ENCODE measurements at regions not wholly inside any gene's neighbourhood (a gene's known extent, or its start where the extent isn't known, plus 50 kb on each side); places are given as distances from the start of the nearest gene placed in this dataset.
"Not testable (repeated sequence)": the region's sequence is repeated elsewhere in the genome, so short reads cannot be mapped to it uniquely, and the experiment has no call there.

GRCh38 chr6:63441266-63441956 is 121.6 kb upstream of the LGSN start:
- DNase-seq (ENCODE audit: low spot score), result no peak

GRCh38 chr6:63442870-63443269 is 123.1 kb upstream of the LGSN start:
- no peak for DNase-seq (ENCODE audit: low spot score)

- DNase-seq (ENCODE audit: low spot score), result no peak
These were observed 125.0 kb upstream of the LGSN start for GRCh38 chr6:63444768-63445167.

- DNase-seq (ENCODE audit: low spot score), result no peak
These were observed 125.9 kb upstream of the LOC128125822 start for GRCh38 chr6:63446405-63446804.

- DNase-seq (ENCODE audit: low spot score), result no peak
These were observed 125.1 kb upstream of the LOC128125822 start for GRCh38 chr6:63447134-63447533.

- no peak for DNase-seq (ENCODE audit: low spot score)
These were observed 124.1 kb upstream of the LOC128125822 start for GRCh38 chr6:63448229-63448628.

- no peak for DNase-seq (ENCODE audit: low spot score)
These were observed 122.6 kb upstream of the LOC128125822 start for GRCh38 chr6:63449714-63450113.

- DNase-seq (ENCODE audit: low spot score), result no peak
These were observed 121.0 kb upstream of the LOC128125822 start for GRCh38 chr6:63451238-63451637.

- DNase-seq (ENCODE audit: low spot score), result no peak
These were observed 120.2 kb upstream of the LOC128125822 start for GRCh38 chr6:63452125-63452524.

- no peak for DNase-seq (ENCODE audit: low spot score)
These were observed 115.5 kb upstream of the LOC128125822 start for GRCh38 chr6:63456734-63457133.

GRCh38 chr6:63458480-63459115 is 113.7 kb upstream of the LOC128125822 start:
- DNase-seq (ENCODE audit: low spot score), result no peak

- DNase-seq (ENCODE audit: low spot score), result no peak
These were observed 112.5 kb upstream of the LOC128125822 start for GRCh38 chr6:63459814-63460213.

GRCh38 chr6:63460971-63461370 is 111.3 kb upstream of the LOC128125822 start:
- no peak for DNase-seq (ENCODE audit: low spot score)

GRCh38 chr6:63464060-63464459 is 108.2 kb upstream of the LOC128125822 start:
- DNase-seq (ENCODE audit: low spot score), result no peak

GRCh38 chr6:63465750-63466149 is 106.5 kb upstream of the LOC128125822 start:
- DNase-seq (ENCODE audit: low spot score), result no peak

GRCh38 chr6:63466242-63466733 is 106.0 kb upstream of the LOC128125822 start:
- no peak for DNase-seq (ENCODE audit: low spot score)

GRCh38 chr6:63467247-63467954 is 104.9 kb upstream of the LOC128125822 start:
- DNase-seq (ENCODE audit: low spot score), result no peak

GRCh38 chr6:63471145-63471544 is 101.1 kb upstream of the LOC128125822 start:
- DNase-seq (ENCODE audit: low spot score), result not testable (repeated sequence)

GRCh38 chr6:63471654-63472053 is 100.6 kb upstream of the LOC128125822 start:
- no peak for DNase-seq (ENCODE audit: low spot score)

- DNase-seq (ENCODE audit: low spot score), result no peak
These were observed 96.6 kb upstream of the LOC128125822 start for GRCh38 chr6:63475707-63476106.

GRCh38 chr6:63476302-63476701 is 96.0 kb upstream of the LOC128125822 start:
- DNase-seq (ENCODE audit: low spot score), result no peak

- no peak for DNase-seq (ENCODE audit: low spot score)
These were observed 94.7 kb upstream of the LOC128125822 start for GRCh38 chr6:63477422-63478040.

- DNase-seq (ENCODE audit: low spot score), result no peak
These were observed 93.5 kb upstream of the LOC128125822 start for GRCh38 chr6:63478734-63479133.
